ENCODE measurements at regions not wholly inside any gene's neighbourhood (a gene's known extent, or its start where the extent isn't known, plus 50 kb on each side); places are given as distances from the start of the nearest gene placed in this dataset.
A peak's percentile ranks its signal among the peaks of the same experiment; 100 is the strongest.

GRCh38 chrY:17223502-17223901, 656.5 kb downstream of the CDY2B start:
- Histone ChIP-seq H3K27me3 (no peaks in the 10 kb centered on the region), H3K27ac (no peak overlapping the region), H3K36me3 (replicated peaks in 1 of 2) (no peaks in the 10 kb centered on the region), H3K9me3 (replicated peaks in 1 of 3) (no peaks in the 10 kb centered on the region), H3K4me1 (replicated peaks in 1 of 2) (no peaks in the 10 kb centered on the region), H3K4me3 (no peak overlapping the region)
- DNase-seq = no peak
- intact Hi-C loops (cut with DNase I) = no loop called here
- TF ChIP-seq POLR2A (IDR thresholded peaks at IDR 0.05) = no peak
- TF ChIP-seq CTCF (IDR thresholded peaks at IDR 0.05) = no peak
- 53 to 58% methylated on average over 1 of the region's 1 CpG; no CpG with 5 or more reads in 2 of the 4 donors for WGBS, 4 donors

- H3K4me1 ChIP-seq (replicated peaks in 1 of 2) = no peaks in the 10 kb centered on the region
- H3K9me3 ChIP-seq (replicated peaks in 1 of 3) = no peaks in the 10 kb centered on the region
- intact Hi-C loops (cut with DNase I) = no loop called here
- no peak for DNase-seq
- TF ChIP-seq POLR2A (IDR thresholded peaks at IDR 0.05) (no peak), CTCF (IDR thresholded peaks at IDR 0.05) (no peak)
- 68 to 72% methylated on average over 3 of the region's 3 CpGs; no CpG with 5 or more reads in 2 of the 4 donors for WGBS, 4 donors
- no peak overlapping the region for H3K4me3 ChIP-seq
- no peaks in the 10 kb centered on the region for H3K36me3 ChIP-seq (replicated peaks in 1 of 2)
- H3K27ac ChIP-seq = no peak overlapping the region
- no peaks in the 10 kb centered on the region for H3K27me3 ChIP-seq
Measured at GRCh38 chrY:17202395-17202794, 677.6 kb downstream of the CDY2B start.

- H3K4me1 ChIP-seq (replicated peaks in 1 of 2) = no peaks in the 10 kb centered on the region
- H3K27me3 ChIP-seq = no peaks in the 10 kb centered on the region
- H3K27ac ChIP-seq = no peak overlapping the region
- no peak overlapping the region for H3K4me3 ChIP-seq
- no peak for TF ChIP-seq CTCF (IDR thresholded peaks at IDR 0.05)
- TF ChIP-seq POLR2A (IDR thresholded peaks at IDR 0.05) = no peak
- peak in 1 of 7 donors; percentile 39 for DNase-seq
- no peaks in the 10 kb centered on the region for H3K36me3 ChIP-seq (replicated peaks in 1 of 2)
- intact Hi-C loops (cut with DNase I) = no loop called here
- no peaks in the 10 kb centered on the region for H3K9me3 ChIP-seq (replicated peaks in 1 of 3)
Measured at GRCh38 chrY:17184299-17184698, 695.7 kb downstream of the CDY2B start.

- intact Hi-C loops (cut with DNase I) = no loop called here
- no peak for TF ChIP-seq POLR2A (IDR thresholded peaks at IDR 0.05)
- TF ChIP-seq CTCF (IDR thresholded peaks at IDR 0.05) = no peak
- Histone ChIP-seq H3K4me3 (no peak overlapping the region), H3K27me3 (no peaks in the 10 kb centered on the region), H3K36me3 (replicated peaks in 1 of 2) (no peaks in the 10 kb centered on the region), H3K4me1 (replicated peaks in 1 of 2) (no peaks in the 10 kb centered on the region), H3K27ac (no peak overlapping the region), H3K9me3 (replicated peaks in 1 of 3) (no peaks in the 10 kb centered on the region)
- DNase-seq = no peak
- WGBS, 4 donors = 63 to 85% methylated on average over 3 of the region's 3 CpGs; no CpG with 5 or more reads in 2 of the 4 donors
Measured at GRCh38 chrY:17166881-17167280, 713.1 kb downstream of the CDY2B start.
